HEK293 (cell line): ENCODE measurements at regions not wholly inside any gene's neighbourhood (a gene's known extent, or its start where the extent isn't known, plus 50 kb on each side); places are given as distances from the start of the nearest gene placed in this dataset.

ENCODE experiments used
- CTCF ChIA-PET: fragments of 350-600 bp; formaldehyde crosslinking; extraction: SDS; loops from one replicate; lab custom pipeline; 2021; ENCODE audit warnings: antibody characterized with exemption; lab: Yijun Ruan, JAX
- POLR2A ChIA-PET: fragments of 300-600 bp; formaldehyde crosslinking; extraction: SDS; loops from one replicate; lab custom pipeline; 2020; ENCODE audit warnings: antibody characterized with exemption, inconsistent platforms; lab: Yijun Ruan, JAX
- H3K27ac ChIP-seq: fragments of 200-500 bp; sonication (Bioruptor generic); 2 replicates; pipeline ENCODE4 v1.5.1; 2014; ENCODE audit warnings: low read depth, low read length, control low read depth, inconsistent platforms; ENCODE audit errors: extremely low read depth
- H3K36me3 ChIP-seq, 2 experiments: fragments of 200-500 bp in 1 of 2; sonication (Bioruptor generic) in 1 of 2; 1 replicate in 1 of 2; 2 replicates in 1 of 2; pipeline ENCODE4 v1.5.1; 2014 to 2017; ENCODE audit warnings: inconsistent platforms in 2 of 2, low read length in 2 of 2; ENCODE audit not compliant: control insufficient read depth in 2 of 2, insufficient read depth in 1 of 2
- H3K4me1 ChIP-seq: fragments of 200-500 bp; sonication (Bioruptor generic); 2 replicates; pipeline ENCODE4 v1.5.1; 2014; ENCODE audit warnings: mild to moderate bottlenecking, low read length, inconsistent platforms; ENCODE audit not compliant: control insufficient read depth, insufficient read depth
- H3K4me3 ChIP-seq: 2 replicates; pipeline ENCODE4 v1.5.1; 2011; ENCODE audit warnings: low read depth, mild to moderate bottlenecking, control low read depth, low read length, moderate library complexity
- H3K9me3 ChIP-seq: fragments of 200-500 bp; sonication (Bioruptor generic); 2 replicates; pipeline ENCODE4 v1.5.1; 2014; ENCODE audit warnings: low read depth, low read length, inconsistent platforms; ENCODE audit not compliant: control insufficient read depth, insufficient read depth
- GLI2 ChIP-seq: fragments of 450-650 bp; formaldehyde crosslinking; IDR thresholded peaks from 2 replicates; pipeline ENCODE4; 2017; ENCODE audit warnings: missing biosample characterization, missing genetic modification characterization, low read depth, borderline replicate concordance
- KLF7 ChIP-seq: fragments of 450-650 bp; formaldehyde crosslinking; IDR thresholded peaks from 2 replicates; pipeline ENCODE4 v1.5.1; 2016; ENCODE audit warnings: missing biosample characterization, missing genetic modification characterization, borderline replicate concordance
- KLF9 ChIP-seq: fragments of 450-650 bp; formaldehyde crosslinking; IDR thresholded peaks from 2 replicates; pipeline ENCODE4 v1.5.1; 2016; ENCODE audit warnings: missing biosample characterization, missing genetic modification characterization, low read depth
- REST ChIP-seq: fragments of 450-650 bp; formaldehyde crosslinking; IDR thresholded peaks from 2 replicates; pipeline ENCODE4 v1.5.1; 2016; ENCODE audit warnings: missing biosample characterization, missing genetic modification characterization
- ZBTB8A ChIP-seq: fragments of 450-650 bp; formaldehyde crosslinking; IDR thresholded peaks from 2 replicates; pipeline ENCODE4 v1.5.1; 2016; ENCODE audit warnings: missing biosample characterization, missing genetic modification characterization
- ZNF148 ChIP-seq: fragments of 450-650 bp; formaldehyde crosslinking; IDR thresholded peaks from 2 replicates; pipeline ENCODE4 v1.5.0; 2017; ENCODE audit warnings: missing biosample characterization, missing genetic modification characterization, borderline replicate concordance
- ZNF19 ChIP-seq: fragments of 450-650 bp; formaldehyde crosslinking; IDR thresholded peaks from 2 replicates; pipeline ENCODE4; 2016; ENCODE audit warnings: missing biosample characterization, missing genetic modification characterization, low read depth
- ZNF211 ChIP-seq: fragments of 450-650 bp; formaldehyde crosslinking; IDR thresholded peaks from 2 replicates; pipeline ENCODE4 v1.5.1; 2016; ENCODE audit warnings: low read depth, missing biosample characterization, missing genetic modification characterization
- ZNF239 ChIP-seq: fragments of 450-650 bp; formaldehyde crosslinking; IDR thresholded peaks from 2 replicates; pipeline ENCODE4 v1.5.1; 2016; ENCODE audit warnings: missing biosample characterization, missing genetic modification characterization
- ZNF391 ChIP-seq: fragments of 450-650 bp; formaldehyde crosslinking; IDR thresholded peaks from 2 replicates; pipeline ENCODE4 v1.5.1; 2016; ENCODE audit warnings: low read depth, missing biosample characterization, missing genetic modification characterization, borderline replicate concordance
- ZNF488 ChIP-seq: fragments of 450-650 bp; formaldehyde crosslinking; IDR thresholded peaks from 2 replicates; pipeline ENCODE4 v1.5.1; 2016; ENCODE audit warnings: missing biosample characterization, missing genetic modification characterization
- ZNF518A ChIP-seq: fragments of 450-650 bp; formaldehyde crosslinking; conservative IDR thresholded peaks from 2 replicates; pipeline ENCODE4 v1.5.1; 2016; ENCODE audit warnings: low read depth, missing biosample characterization, missing genetic modification characterization
- ZNF623 ChIP-seq: fragments of 450-650 bp; formaldehyde crosslinking; IDR thresholded peaks from 2 replicates; pipeline ENCODE4 v1.5.1; 2016; ENCODE audit warnings: missing biosample characterization, missing genetic modification characterization
- ZNF645 ChIP-seq: fragments of 450-650 bp; formaldehyde crosslinking; IDR thresholded peaks from 2 replicates; pipeline ENCODE4; 2016; ENCODE audit warnings: missing biosample characterization, missing genetic modification characterization
- ZNF660 ChIP-seq: fragments of 450-650 bp; IDR thresholded peaks from 2 replicates; pipeline ENCODE4 v1.5.1; 2018; ENCODE audit warnings: missing biosample characterization, mild to moderate bottlenecking, missing genetic modification characterization
- ZNF791 ChIP-seq: fragments of 450-650 bp; formaldehyde crosslinking; IDR thresholded peaks from 2 replicates; pipeline ENCODE4 v1.5.1; 2016; ENCODE audit warnings: missing biosample characterization, missing genetic modification characterization

GRCh38 chr12:104844123-104844522, 114.0 kb downstream of the SLC41A2 start:
- no peaks in the 10 kb centered on the region for H3K9me3 ChIP-seq
- ChIA-PET CTCF (no interaction called here), POLR2A (no interaction called here)
- no peaks in the 10 kb centered on the region; a peak in 1 of 3 replicates for H3K36me3 ChIP-seq
- no peak overlapping the region for H3K27ac ChIP-seq
- no peak for TF ChIP-seq KLF7 (tag by site-specific recombination)
- TF ChIP-seq ZNF211 (tag by site-specific recombination), result no peak
- no peak for TF ChIP-seq ZNF623 (tag by site-specific recombination)
- TF ChIP-seq ZNF518A (tag by site-specific recombination), result no peak
- no peak for TF ChIP-seq ZBTB8A
- TF ChIP-seq GLI2 (tag by site-specific recombination), result no peak
- TF ChIP-seq REST (tag by site-specific recombination), result no peak
- TF ChIP-seq KLF9 (tag by site-specific recombination), result no peak
- no peak for TF ChIP-seq ZNF645 (tag by site-specific recombination)
- TF ChIP-seq ZNF791 (tag by site-specific recombination), result no peak
- TF ChIP-seq ZNF391 (tag by site-specific recombination), result no peak
- TF ChIP-seq ZNF148 (tag by site-specific recombination), result no peak
- TF ChIP-seq ZNF660 (tag by site-specific recombination), result no peak
- no peak for TF ChIP-seq ZNF488 (tag by site-specific recombination)
- TF ChIP-seq ZNF19 (tag by site-specific recombination), result no peak
- no peak for TF ChIP-seq ZNF239 (tag by site-specific recombination)
- no peak overlapping the region for H3K4me3 ChIP-seq
- no peaks in the 10 kb centered on the region for H3K4me1 ChIP-seq
